Tibial artery (tissue), 4 donors: ENCODE measurements at regions not wholly inside any gene's neighbourhood (a gene's known extent, or its start where the extent isn't known, plus 50 kb on each side); places are given as distances from the start of the nearest gene placed in this dataset.

Source experiments
- DNase-seq, 2 donors: peaks; one replicate each; pipeline ENCODE4 v3.0.0-alpha.2; 2019
- H3K27ac ChIP-seq, 2 donors: fragments of 200-600 bp; sonication (generic) in 1 of 2; 1 replicate in 1 of 2; 2 replicates in 1 of 2; pipeline ENCODE4 v1.5.1; 2018 to 2019; ENCODE audit warnings: mild to moderate bottlenecking in 1 of 2
- H3K27me3 ChIP-seq, 2 donors: fragments of 200-600 bp; sonication (generic) in 1 of 2; one replicate each; pipeline versions ENCODE4 v1.5.1 to v1.6.0; 2016 to 2019
- H3K36me3 ChIP-seq, 3 donors: fragments of 200-600 bp; sonication (generic) in 2 of 3; one replicate each; pipeline ENCODE4 v1.5.1; 2016 to 2019; ENCODE audit warnings: mild to moderate bottlenecking in 2 of 3
- H3K4me1 ChIP-seq, 4 donors: fragments of 200-600 bp; sonication (generic) in 2 of 4; 1 replicate in 3 of 4; 2 replicates in 1 of 4; pipeline ENCODE4 v1.5.1; 2016 to 2019
- H3K4me3 ChIP-seq, 2 donors: fragments of 200-600 bp; sonication (generic) in 1 of 2; 1 replicate in 1 of 2; 2 replicates in 1 of 2; pipeline ENCODE4 v1.5.1; 2018 to 2019; ENCODE audit warnings: mild to moderate bottlenecking in 2 of 2
- H3K9me3 ChIP-seq, 3 donors: fragments of 200-600 bp; sonication (generic) in 1 of 3; one replicate each; pipeline ENCODE4 v1.5.1; 2016 to 2019
- intact Hi-C: fragments of 100-400 bp; cut with DNase I; formaldehyde crosslinking; loops from one replicate; pipeline ENCODE4 v1.15.0; 2023; ENCODE audit warnings: low total_unique reads
- TF ChIP-seq, protein P1 (sequence below), 2 experiments: fragments of 200-600 bp in 1 of 2; fragments of 450-650 bp in 1 of 2; IDR thresholded peaks; one replicate each; pipeline ENCODE4 v1.5.1; 2017 to 2019; ENCODE audit warnings: antibody characterized with exemption in 2 of 2, mild to moderate bottlenecking in 1 of 2, moderate library complexity in 1 of 2

DNA sequence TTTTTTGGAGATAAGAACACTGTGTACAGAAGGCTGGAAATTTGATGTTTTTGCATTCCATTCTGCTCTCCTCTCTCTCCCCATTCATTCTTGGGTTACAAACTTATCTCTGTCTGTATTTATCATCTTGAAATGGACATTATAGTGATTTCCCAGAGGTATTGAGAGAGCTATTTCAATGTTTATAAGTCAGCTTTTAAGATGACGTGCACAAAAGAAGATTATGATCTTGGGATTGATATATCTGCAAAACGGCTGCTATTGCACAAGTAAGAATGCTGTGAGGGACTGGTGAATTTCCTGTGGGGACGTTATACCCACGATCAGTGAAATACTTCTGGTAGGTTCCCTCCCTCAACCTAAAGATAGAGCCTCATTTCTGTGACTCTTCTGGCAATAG lies 61.0 kb upstream of the DTNA start:
- no peaks in the 10 kb centered on the region for H3K36me3 ChIP-seq
- TF ChIP-seq, protein P1, sequence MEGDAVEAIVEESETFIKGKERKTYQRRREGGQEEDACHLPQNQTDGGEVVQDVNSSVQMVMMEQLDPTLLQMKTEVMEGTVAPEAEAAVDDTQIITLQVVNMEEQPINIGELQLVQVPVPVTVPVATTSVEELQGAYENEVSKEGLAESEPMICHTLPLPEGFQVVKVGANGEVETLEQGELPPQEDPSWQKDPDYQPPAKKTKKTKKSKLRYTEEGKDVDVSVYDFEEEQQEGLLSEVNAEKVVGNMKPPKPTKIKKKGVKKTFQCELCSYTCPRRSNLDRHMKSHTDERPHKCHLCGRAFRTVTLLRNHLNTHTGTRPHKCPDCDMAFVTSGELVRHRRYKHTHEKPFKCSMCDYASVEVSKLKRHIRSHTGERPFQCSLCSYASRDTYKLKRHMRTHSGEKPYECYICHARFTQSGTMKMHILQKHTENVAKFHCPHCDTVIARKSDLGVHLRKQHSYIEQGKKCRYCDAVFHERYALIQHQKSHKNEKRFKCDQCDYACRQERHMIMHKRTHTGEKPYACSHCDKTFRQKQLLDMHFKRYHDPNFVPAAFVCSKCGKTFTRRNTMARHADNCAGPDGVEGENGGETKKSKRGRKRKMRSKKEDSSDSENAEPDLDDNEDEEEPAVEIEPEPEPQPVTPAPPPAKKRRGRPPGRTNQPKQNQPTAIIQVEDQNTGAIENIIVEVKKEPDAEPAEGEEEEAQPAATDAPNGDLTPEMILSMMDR (IDR thresholded peaks at IDR 0.05) = no peak
- H3K9me3 ChIP-seq = no peaks in the 10 kb centered on the region
- peaks cover 0 to 76% (median 27%) of the 10 kb centered on the region in 4 donors for H3K4me1 ChIP-seq
- no peak for DNase-seq
- peak overlapping the region; percentile 27 to 54 for H3K27ac ChIP-seq
- no peaks in the 10 kb centered on the region for H3K27me3 ChIP-seq
- intact Hi-C loops = loop anchor here (10.0 kb wide), 1 partner anchor 54 kb away; no protein-coding TSS in a partner anchor
- H3K4me3 ChIP-seq = no peak overlapping the region

DNA sequence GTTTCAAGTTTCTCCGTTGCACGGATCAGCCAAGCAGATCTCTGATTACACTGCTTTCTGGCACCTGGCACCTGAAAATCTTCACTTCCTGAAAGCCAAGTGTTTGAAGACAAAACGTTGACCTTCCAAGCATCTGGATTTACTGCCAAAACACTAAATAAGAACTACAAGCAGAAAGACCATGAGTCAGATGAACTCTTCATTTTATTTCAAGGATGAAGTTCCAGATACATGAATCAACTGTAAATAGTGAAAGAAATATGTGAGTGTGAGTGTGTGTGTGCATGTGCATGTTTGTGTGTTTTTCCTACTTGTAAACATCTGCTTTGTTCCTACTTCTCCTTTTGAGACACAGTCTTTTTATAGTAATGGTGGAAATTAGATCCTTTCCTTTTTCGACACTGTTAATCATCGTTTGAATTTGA lies 60.0 kb upstream of the DTNA start:
- Histone ChIP-seq H3K4me1 (peaks cover 0 to 65% (median 22%) of the 10 kb centered on the region in 4 donors), H3K27ac (peak overlapping the region; percentile 43 to 54)
- DNase-seq = no peak

DNA sequence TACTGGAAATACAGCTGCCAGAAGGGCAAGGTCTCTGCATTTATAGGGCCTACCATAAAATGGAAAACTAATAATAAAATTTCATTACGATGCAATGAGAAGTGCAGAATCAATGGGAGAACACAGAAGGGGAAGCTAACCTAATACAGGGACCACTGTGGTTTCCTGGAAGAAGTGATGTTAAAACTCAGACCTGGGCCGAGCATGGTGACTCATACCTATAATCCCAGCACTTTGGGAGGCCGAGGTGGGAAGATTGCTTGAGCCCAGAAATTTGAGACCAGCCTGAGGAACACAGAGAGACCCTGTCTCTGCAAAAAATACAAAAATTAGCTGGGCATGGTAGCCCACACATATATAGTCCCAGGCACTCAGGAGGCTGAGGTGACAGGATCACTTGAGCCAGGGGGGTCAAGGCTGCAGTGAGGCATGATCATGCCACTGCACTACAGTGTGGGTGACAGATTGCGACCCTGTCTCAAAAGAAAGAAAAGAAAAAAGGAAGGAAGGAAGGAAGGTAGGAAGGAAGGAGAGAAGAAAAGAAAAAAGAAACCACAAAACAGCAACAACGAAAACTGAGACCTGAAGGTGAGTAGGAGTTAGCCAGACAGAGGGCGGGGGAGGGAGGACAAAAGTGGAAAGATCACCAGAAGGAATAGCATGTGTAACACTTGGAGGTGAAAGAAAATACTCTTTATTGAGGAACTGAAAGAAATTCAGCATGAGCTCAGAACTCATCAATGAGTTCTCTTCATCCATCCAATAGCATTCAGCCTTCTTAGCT lies 58.3 kb upstream of the DTNA start:
- H3K36me3 ChIP-seq = no peaks in the 10 kb centered on the region
- intact Hi-C loops = loop anchor here (10.0 kb wide), 1 partner anchor 133 kb away; no protein-coding TSS in a partner anchor
- no peak for DNase-seq
- TF ChIP-seq, protein P1 (IDR thresholded peaks at IDR 0.05) = no peak
- H3K4me1 ChIP-seq = peaks cover 0 to 63% (median 17%) of the 10 kb centered on the region in 4 donors
- H3K27me3 ChIP-seq = no peaks in the 10 kb centered on the region
- no peak overlapping the region for H3K27ac ChIP-seq
- no peaks in the 10 kb centered on the region for H3K9me3 ChIP-seq
- no peak overlapping the region for H3K4me3 ChIP-seq

More for the DNA sequence above, 60.0 kb upstream of the DTNA start:
- TF ChIP-seq, protein P1 (IDR thresholded peaks at IDR 0.05) = no peak
- H3K27me3 ChIP-seq = no peaks in the 10 kb centered on the region
- intact Hi-C loops = loop anchor here (10.0 kb wide), 1 partner anchor 135 kb away; no protein-coding TSS in a partner anchor
- no peaks in the 10 kb centered on the region for H3K9me3 ChIP-seq
- no peak overlapping the region for H3K4me3 ChIP-seq
- no peaks in the 10 kb centered on the region for H3K36me3 ChIP-seq

DNA sequence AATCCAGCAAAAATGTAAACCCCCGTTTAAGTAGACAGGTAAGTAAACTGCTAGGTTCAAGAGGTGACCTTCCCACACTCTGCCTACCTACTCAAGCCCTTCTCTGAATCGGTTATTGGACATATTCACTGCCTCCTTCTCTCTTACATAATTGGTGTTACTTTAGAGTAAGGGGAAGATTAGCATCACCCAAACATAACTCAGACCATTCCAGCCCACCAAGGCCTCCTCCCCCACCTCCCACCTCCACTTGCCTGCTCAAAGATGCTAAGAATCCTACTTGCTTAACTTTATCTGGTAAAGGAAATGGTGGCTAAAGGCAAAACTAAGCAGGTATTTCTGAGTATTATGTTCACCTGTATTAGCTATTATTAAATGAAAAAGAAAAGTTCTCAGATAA lies 55.0 kb upstream of the DTNA start:
- Histone ChIP-seq H3K27ac (no peak overlapping the region), H3K9me3 (no peaks in the 10 kb centered on the region), H3K4me1 (peaks cover 0 to 62% (median 8%) of the 10 kb centered on the region in 4 donors), H3K4me3 (no peak overlapping the region), H3K27me3 (no peaks in the 10 kb centered on the region), H3K36me3 (no peaks in the 10 kb centered on the region)
- no peak for DNase-seq
- intact Hi-C loops = loop anchor here (10.0 kb wide), 1 partner anchor 130 kb away; no protein-coding TSS in a partner anchor
- TF ChIP-seq, protein P1 (IDR thresholded peaks at IDR 0.05) = no peak

DNA sequence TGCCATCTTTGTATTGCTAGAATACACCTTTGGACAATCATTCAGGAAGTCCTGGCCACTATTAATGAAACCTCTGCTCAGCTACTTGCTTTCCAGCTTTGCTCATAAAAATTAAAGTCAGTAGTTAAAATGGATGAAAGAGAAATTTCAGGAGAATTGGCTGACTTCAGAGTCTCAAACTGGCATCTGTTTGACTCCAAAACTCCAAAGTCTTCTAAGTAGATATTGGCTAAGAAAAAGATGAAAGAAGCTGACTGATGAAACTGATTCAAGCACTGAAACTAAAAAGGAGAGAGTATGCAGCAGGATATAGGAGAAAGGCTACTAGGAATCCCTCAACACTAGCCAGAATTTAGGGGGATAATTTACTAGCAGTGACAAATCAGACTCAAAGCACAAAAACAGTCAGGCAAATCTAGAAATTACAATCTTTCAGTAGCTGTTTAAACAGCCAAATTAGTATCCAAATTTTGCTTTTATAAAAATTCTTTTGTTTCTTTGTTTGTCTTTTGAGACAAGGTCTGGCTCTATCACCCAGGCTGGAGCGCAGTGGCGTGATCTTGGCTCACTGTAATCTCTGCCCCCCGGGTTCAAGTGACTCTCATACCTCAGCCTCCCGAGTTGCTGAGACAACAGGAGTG lies 52.1 kb upstream of the DTNA start:
- TF ChIP-seq, protein P1 (IDR thresholded peaks at IDR 0.05) = no peak
- Histone ChIP-seq H3K4me3 (no peak overlapping the region), H3K36me3 (no peaks in the 10 kb centered on the region), H3K4me1 (peaks cover 0 to 66% (median 16%) of the 10 kb centered on the region in 4 donors), H3K9me3 (no peaks in the 10 kb centered on the region), H3K27me3 (no peaks in the 10 kb centered on the region), H3K27ac (peak overlapping the region; percentile 77 to 82)
- intact Hi-C loops = loop anchor here (10.0 kb wide), 1 partner anchor 127 kb away; no protein-coding TSS in a partner anchor
- no peak for DNase-seq
